GM12875 (cell line): ENCODE measurements at regions not wholly inside any gene's neighbourhood (a gene's known extent, or its start where the extent isn't known, plus 50 kb on each side); places are given as distances from the start of the nearest gene placed in this dataset.

ENCODE experiments used
- H3K4me3 ChIP-seq: one replicate; pipeline ENCODE4 v1.5.1; 2011; ENCODE audit warnings: low read depth, low read length, control low read depth
- TF ChIP-seq, protein P1 (sequence below): IDR thresholded peaks from 2 replicates; pipeline ENCODE4 v1.5.1; 2011; ENCODE audit warnings: low read depth, mild to moderate bottlenecking, control low read depth, inconsistent platforms, low read length, moderate library complexity, borderline replicate concordance; ENCODE audit not compliant: insufficient read depth

- no peak overlapping the region for H3K4me3 ChIP-seq
These were observed 327.0 kb upstream of the PCDH9 start for GRCh38 chr13:67557118-67557517.

GRCh38 chr13:67554746-67555452, 324.8 kb upstream of the PCDH9 start:
- no peak overlapping the region for H3K4me3 ChIP-seq

More at GRCh38 chr13:67557118-67557517, 327.0 kb upstream of the PCDH9 start:
- TF ChIP-seq, protein P1, sequence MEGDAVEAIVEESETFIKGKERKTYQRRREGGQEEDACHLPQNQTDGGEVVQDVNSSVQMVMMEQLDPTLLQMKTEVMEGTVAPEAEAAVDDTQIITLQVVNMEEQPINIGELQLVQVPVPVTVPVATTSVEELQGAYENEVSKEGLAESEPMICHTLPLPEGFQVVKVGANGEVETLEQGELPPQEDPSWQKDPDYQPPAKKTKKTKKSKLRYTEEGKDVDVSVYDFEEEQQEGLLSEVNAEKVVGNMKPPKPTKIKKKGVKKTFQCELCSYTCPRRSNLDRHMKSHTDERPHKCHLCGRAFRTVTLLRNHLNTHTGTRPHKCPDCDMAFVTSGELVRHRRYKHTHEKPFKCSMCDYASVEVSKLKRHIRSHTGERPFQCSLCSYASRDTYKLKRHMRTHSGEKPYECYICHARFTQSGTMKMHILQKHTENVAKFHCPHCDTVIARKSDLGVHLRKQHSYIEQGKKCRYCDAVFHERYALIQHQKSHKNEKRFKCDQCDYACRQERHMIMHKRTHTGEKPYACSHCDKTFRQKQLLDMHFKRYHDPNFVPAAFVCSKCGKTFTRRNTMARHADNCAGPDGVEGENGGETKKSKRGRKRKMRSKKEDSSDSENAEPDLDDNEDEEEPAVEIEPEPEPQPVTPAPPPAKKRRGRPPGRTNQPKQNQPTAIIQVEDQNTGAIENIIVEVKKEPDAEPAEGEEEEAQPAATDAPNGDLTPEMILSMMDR, result no peak

GRCh38 chr13:67554286-67554685, 324.1 kb upstream of the PCDH9 start:
- H3K4me3 ChIP-seq, result no peak overlapping the region
- TF ChIP-seq, protein P1, result no peak

More at GRCh38 chr13:67554746-67555452, 324.8 kb upstream of the PCDH9 start:
- TF ChIP-seq, protein P1, result no peak

- no peak overlapping the region for H3K4me3 ChIP-seq
- TF ChIP-seq, protein P1, result no peak
These were observed 319.2 kb upstream of the PCDH9 start for GRCh38 chr13:67549331-67549730.

- no peak overlapping the region for H3K4me3 ChIP-seq
- TF ChIP-seq, protein P1, result no peak
These were observed 308.8 kb upstream of the PCDH9 start for GRCh38 chr13:67538906-67539305.

DNA sequence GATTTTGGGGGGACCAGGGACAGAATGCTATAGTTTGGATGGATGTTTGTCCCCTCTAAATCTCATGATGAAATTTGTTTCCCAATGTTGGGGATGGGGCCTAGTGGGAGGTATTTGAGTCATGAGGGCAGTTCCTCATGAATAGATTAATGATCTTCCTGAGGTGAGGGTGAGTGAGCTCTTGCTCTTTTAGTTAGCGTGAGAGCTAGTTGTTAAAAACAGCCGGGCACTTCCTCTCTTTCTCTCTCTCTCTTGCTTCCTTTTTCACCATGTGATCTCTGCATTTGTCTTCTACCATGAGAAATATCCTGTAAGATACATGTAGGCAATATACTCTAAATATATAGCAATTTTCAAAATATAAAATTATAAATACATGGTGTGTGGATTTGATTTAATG, 290.8 kb upstream of the PCDH9 start:
- TF ChIP-seq, protein P1, result no peak
- H3K4me3 ChIP-seq, result no peak overlapping the region

GRCh38 chr13:67519356-67519755, 289.2 kb upstream of the PCDH9 start:
- TF ChIP-seq, protein P1, result no peak
- no peak overlapping the region for H3K4me3 ChIP-seq
